Inflammatory macrophage treated with lipopolysaccharide for 4 hours (primary cell): ENCODE measurements at regions not wholly inside any gene's neighbourhood (a gene's known extent, or its start where the extent isn't known, plus 50 kb on each side); places are given as distances from the start of the nearest gene placed in this dataset.
"Not testable (repeated sequence)": the region's sequence is repeated elsewhere in the genome, so short reads cannot be mapped to it uniquely, and the experiment has no call there.

Experiments
- DNase-seq: peaks from one replicate; pipeline ENCODE4 v3.0.0-alpha.2; 2020

- DNase-seq, result no peak
Measured at GRCh38 chr4:132557660-132558059, 591.4 kb upstream of the PCDH10 start.

- no peak for DNase-seq
Measured at GRCh38 chr4:132564920-132565319, 584.2 kb upstream of the PCDH10 start.

GRCh38 chr4:132565542-132565941 is 583.6 kb upstream of the PCDH10 start:
- no peak for DNase-seq

- DNase-seq, result no peak
Measured at GRCh38 chr4:132572210-132572609, 576.9 kb upstream of the PCDH10 start.

GRCh38 chr4:132587626-132588025 is 561.5 kb upstream of the PCDH10 start:
- no peak for DNase-seq

- no peak for DNase-seq
Measured at GRCh38 chr4:132592340-132592739, 556.8 kb upstream of the PCDH10 start.

GRCh38 chr4:132592850-132593249 is 556.2 kb upstream of the PCDH10 start:
- DNase-seq, result no peak

GRCh38 chr4:132593717-132594400 is 555.2 kb upstream of the PCDH10 start:
- DNase-seq, result no peak

GRCh38 chr4:132596186-132596585 is 552.9 kb upstream of the PCDH10 start:
- DNase-seq, result no peak

GRCh38 chr4:132605551-132605950 is 543.5 kb upstream of the PCDH10 start:
- no peak for DNase-seq

GRCh38 chr4:132614682-132615081 is 534.4 kb upstream of the PCDH10 start:
- no peak for DNase-seq

- DNase-seq, result no peak
Measured at GRCh38 chr4:132619968-132620367, 529.1 kb upstream of the PCDH10 start.

- DNase-seq, result peak; percentile 33
Measured at GRCh38 chr4:132642016-132642817, 506.9 kb upstream of the PCDH10 start.

GRCh38 chr4:132646186-132646585 is 502.9 kb upstream of the PCDH10 start:
- DNase-seq, result no peak

GRCh38 chr4:132651196-132651595 is 497.9 kb upstream of the PCDH10 start:
- DNase-seq, result no peak

GRCh38 chr4:132660181-132660580 is 488.9 kb upstream of the PCDH10 start:
- no peak for DNase-seq

GRCh38 chr4:132662456-132662855 is 486.6 kb upstream of the PCDH10 start:
- DNase-seq, result no peak

GRCh38 chr4:132669786-132670185 is 479.3 kb upstream of the PCDH10 start:
- no peak for DNase-seq

GRCh38 chr4:132670557-132670956 is 478.5 kb upstream of the PCDH10 start:
- no peak for DNase-seq

- no peak for DNase-seq
Measured at GRCh38 chr4:132683957-132684356, 465.1 kb upstream of the PCDH10 start.

GRCh38 chr4:132691026-132691425 is 458.1 kb upstream of the PCDH10 start:
- no peak for DNase-seq

- DNase-seq, result no peak
Measured at GRCh38 chr4:132691668-132692067, 457.4 kb upstream of the PCDH10 start.

- DNase-seq, result no peak
Measured at GRCh38 chr4:132694775-132695174, 454.3 kb upstream of the PCDH10 start.

- DNase-seq, result not testable (repeated sequence)
Measured at GRCh38 chr4:132697505-132697904, 451.6 kb upstream of the PCDH10 start.

GRCh38 chr4:132707955-132708354 is 441.1 kb upstream of the PCDH10 start:
- DNase-seq, result no peak
